Breast epithelium (tissue), 3 donors: ENCODE measurements at regions not wholly inside any gene's neighbourhood (a gene's known extent, or its start where the extent isn't known, plus 50 kb on each side); places are given as distances from the start of the nearest gene placed in this dataset.

Experiments
- POLR2A ChIP-seq: fragments of 450-650 bp; IDR thresholded peaks from one replicate; pipeline ENCODE4 v1.6.1; 2016; ENCODE audit warnings: antibody characterized with exemption, mild to moderate bottlenecking, moderate library complexity
- TF ChIP-seq, protein P1 (sequence below), 3 donors: fragments of 450-650 bp; IDR thresholded peaks; one replicate each; pipeline ENCODE4 v1.5.1; 2016 to 2017; ENCODE audit warnings: antibody characterized with exemption in 3 of 3, mild to moderate bottlenecking in 3 of 3, moderate library complexity in 3 of 3

DNA sequence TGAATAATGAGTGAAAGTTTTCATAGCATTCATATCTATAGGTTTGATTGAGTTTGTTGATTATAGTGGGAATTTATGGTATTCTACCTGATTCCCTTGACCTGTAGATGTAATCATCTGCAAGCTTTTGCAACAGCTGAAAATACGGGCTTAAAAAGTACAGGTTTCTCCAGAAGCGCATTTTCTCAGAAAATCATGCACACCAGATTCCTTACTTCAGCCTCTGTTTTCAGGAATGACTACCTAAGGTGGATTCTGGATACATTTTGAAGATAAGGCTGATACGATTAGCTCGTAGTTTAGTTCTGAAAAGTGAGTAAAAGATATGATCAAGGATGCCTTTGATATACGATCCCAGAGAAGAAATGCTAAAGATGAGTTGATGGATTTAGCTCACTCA, 694.8 kb upstream of the CDH10 start:
- TF ChIP-seq, protein P1, sequence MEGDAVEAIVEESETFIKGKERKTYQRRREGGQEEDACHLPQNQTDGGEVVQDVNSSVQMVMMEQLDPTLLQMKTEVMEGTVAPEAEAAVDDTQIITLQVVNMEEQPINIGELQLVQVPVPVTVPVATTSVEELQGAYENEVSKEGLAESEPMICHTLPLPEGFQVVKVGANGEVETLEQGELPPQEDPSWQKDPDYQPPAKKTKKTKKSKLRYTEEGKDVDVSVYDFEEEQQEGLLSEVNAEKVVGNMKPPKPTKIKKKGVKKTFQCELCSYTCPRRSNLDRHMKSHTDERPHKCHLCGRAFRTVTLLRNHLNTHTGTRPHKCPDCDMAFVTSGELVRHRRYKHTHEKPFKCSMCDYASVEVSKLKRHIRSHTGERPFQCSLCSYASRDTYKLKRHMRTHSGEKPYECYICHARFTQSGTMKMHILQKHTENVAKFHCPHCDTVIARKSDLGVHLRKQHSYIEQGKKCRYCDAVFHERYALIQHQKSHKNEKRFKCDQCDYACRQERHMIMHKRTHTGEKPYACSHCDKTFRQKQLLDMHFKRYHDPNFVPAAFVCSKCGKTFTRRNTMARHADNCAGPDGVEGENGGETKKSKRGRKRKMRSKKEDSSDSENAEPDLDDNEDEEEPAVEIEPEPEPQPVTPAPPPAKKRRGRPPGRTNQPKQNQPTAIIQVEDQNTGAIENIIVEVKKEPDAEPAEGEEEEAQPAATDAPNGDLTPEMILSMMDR (IDR thresholded peaks at IDR 0.05) = no peak
- TF ChIP-seq POLR2A = no peak
